OCI-LY7 (cell line): ENCODE measurements at regions not wholly inside any gene's neighbourhood (a gene's known extent, or its start where the extent isn't known, plus 50 kb on each side); places are given as distances from the start of the nearest gene placed in this dataset.

Experiments
- BruUV-seq: library from RNA; stranded (reverse); fragments of 400-500 nt; replicated peaks from 2 replicates; lab custom pipeline; 2021; lab: Mats Ljungman, UMichigan
- CTCF ChIA-PET: fragments of 300-600 bp; sonication (Branson Sonifier 250); formaldehyde crosslinking; loops from one replicate; lab custom pipeline; 2022; ENCODE audit warnings: antibody characterized with exemption; ENCODE audit not compliant: unreplicated experiment; lab: Charles Lee
- POLR2A ChIA-PET: fragments of 300-600 bp; sonication (Branson Sonifier 250); formaldehyde crosslinking; loops from one replicate; lab custom pipeline; 2022; ENCODE audit warnings: antibody characterized with exemption; lab: Charles Lee
- DNase-seq: peaks from one replicate; pipeline ENCODE4 v3.0.0-alpha.2; 2015; ENCODE audit warnings: low spot score
- H2AFZ ChIP-seq: fragments of 200-600 bp; sonication (generic), shearing (Covaris generic); 2 replicates; pipeline ENCODE4 v1.6.1; 2014; ENCODE audit warnings: mild to moderate bottlenecking, antibody characterized with exemption, low read length, moderate library complexity
- H3K27ac ChIP-seq: fragments of 200-600 bp; sonication (generic); 2 replicates; pipeline ENCODE4 v1.5.1; 2014; ENCODE audit warnings: mixed run types, low read depth, mild to moderate bottlenecking, moderate library complexity, low read length, inconsistent platforms; ENCODE audit not compliant: poor library complexity, severe bottlenecking
- H3K36me3 ChIP-seq: fragments of 200-600 bp; sonication (generic); 2 replicates; pipeline ENCODE4 v1.6.1; 2014; ENCODE audit warnings: mild to moderate bottlenecking, antibody characterized with exemption, low read length, moderate library complexity, mixed read lengths; ENCODE audit not compliant: insufficient read depth
- H3K4me1 ChIP-seq: fragments of 200-600 bp; sonication (generic); 2 replicates; pipeline ENCODE4 v1.5.1; 2014; ENCODE audit warnings: mild to moderate bottlenecking, low read length; ENCODE audit not compliant: insufficient read depth, poor library complexity, severe bottlenecking
- H3K4me2 ChIP-seq: fragments of 200-600 bp; sonication (generic); 2 replicates; pipeline ENCODE4 v1.6.1; 2014; ENCODE audit warnings: mild to moderate bottlenecking, low read length
- H3K4me3 ChIP-seq: fragments of 200-600 bp; sonication (generic); 2 replicates; pipeline ENCODE4 v1.5.1; 2014; ENCODE audit warnings: mild to moderate bottlenecking, low read depth, low read length; ENCODE audit not compliant: poor library complexity, severe bottlenecking
- H3K79me2 ChIP-seq: fragments of 200-600 bp; sonication (generic); 2 replicates; pipeline ENCODE4 v1.6.1; 2016; ENCODE audit warnings: low read depth, mild to moderate bottlenecking, low read length, moderate library complexity, mixed read lengths; ENCODE audit not compliant: insufficient read depth
- H3K9me2 ChIP-seq: fragments of 200-600 bp; sonication (generic); 2 replicates; pipeline ENCODE4 v1.6.1; 2016; ENCODE audit warnings: mild to moderate bottlenecking, low read length, mixed read lengths; ENCODE audit not compliant: insufficient read depth
- H3K9me3 ChIP-seq: fragments of 200-600 bp; sonication (generic); 2 replicates; pipeline ENCODE4 v1.6.1; 2014; ENCODE audit warnings: mild to moderate bottlenecking, mixed run types, low read length, mixed read lengths
- H4K20me1 ChIP-seq: fragments of 200-600 bp; sonication (generic); 2 replicates; pipeline ENCODE4 v1.6.1; 2014; ENCODE audit warnings: mild to moderate bottlenecking, antibody characterized with exemption, low read length, moderate library complexity, mixed read lengths; ENCODE audit not compliant: insufficient read depth
- CTCF ChIP-seq: fragments of 200-600 bp; sonication (generic); conservative IDR thresholded peaks from 2 replicates; pipeline ENCODE4 v1.5.1; 2014; ENCODE audit warnings: mild to moderate bottlenecking, antibody characterized with exemption, low read length, moderate library complexity, mixed read lengths
- EZH2phosphoT487 ChIP-seq: fragments of 200-600 bp; sonication (generic); IDR thresholded peaks from 2 replicates; pipeline ENCODE4 v1.6.1; 2018; ENCODE audit warnings: low read depth, borderline replicate concordance, mild to moderate bottlenecking, mixed run types, antibody characterized with exemption, low read length, moderate library complexity, mixed read lengths
- intact Hi-C: fragments of 100-400 bp; cut with micrococcal nuclease; formaldehyde crosslinking; loops from one replicate; pipeline ENCODE4 v1.10.0; 2022; ENCODE audit not compliant: unreplicated experiment

- Histone ChIP-seq H4K20me1 (no peaks in the 10 kb centered on the region), H3K9me2 (no peaks in the 10 kb centered on the region), H3K36me3 (peaks cover 22% of the 10 kb centered on the region), H3K27ac (peak overlapping the region; percentile 99), H3K4me1 (peaks cover 86% of the 10 kb centered on the region), H2AFZ (peak overlapping the region; percentile 78; the same call in 1 of the 2 replicates), H3K4me2 (peak overlapping the region; percentile 70), H3K4me3 (peak overlapping the region; percentile 27), H3K9me3 (peaks cover 29% of the 10 kb centered on the region), H3K79me2 (no peaks in the 10 kb centered on the region)
- ChIA-PET POLR2A (interaction anchor here (0.6 to 11.4 kb wide), 19 partner anchors 9 to 168 kb away, joined by 3 to 122 read pairs (median 5); no protein-coding TSS in a partner anchor), CTCF (interaction anchor here (1.6 kb wide), 1 partner anchor 78 kb away, joined by 7 read pairs; no protein-coding TSS in a partner anchor)
- no TSS peak for BruUV-seq
- intact Hi-C loops, result loop anchor here (1.0 to 10.0 kb wide), 2 partner anchors 95 to 208 kb away; partner anchors contain the start of gene BOD1
- TF ChIP-seq EZH2phosphoT487 (no peak), CTCF (no peak)
- peak; percentile 44 for DNase-seq
Observed at GRCh38 chr5:173823274-173823644, 64.9 kb upstream of the CPEB4 start.

GRCh38 chr5:173823721-173824567 is 64.2 kb upstream of the CPEB4 start:
- Histone ChIP-seq H2AFZ (peak overlapping the region; percentile 78), H3K9me3 (peaks cover 28% of the 10 kb centered on the region; the same call in 1 of the 2 replicates), H3K4me1 (peaks cover 84% of the 10 kb centered on the region), H3K4me3 (peak overlapping the region; percentile 27), H3K4me2 (peak overlapping the region; percentile 70), H3K9me2 (no peaks in the 10 kb centered on the region), H3K36me3 (peaks cover 27% of the 10 kb centered on the region), H3K27ac (peak overlapping the region; percentile 99), H4K20me1 (no peaks in the 10 kb centered on the region), H3K79me2 (no peaks in the 10 kb centered on the region)
- no TSS peak for BruUV-seq
- ChIA-PET POLR2A (interaction anchor here (0.6 to 11.4 kb wide), 24 partner anchors 9 to 1453 kb away, joined by 3 to 122 read pairs (median 3); no protein-coding TSS in a partner anchor), CTCF (interaction anchor here (1.1 kb wide), 2 partner anchors 37 to 67 kb away, joined by 3 read pairs; no protein-coding TSS in a partner anchor)
- DNase-seq, result no peak
- intact Hi-C loops, result loop anchor here (1.0 to 10.0 kb wide), 2 partner anchors 94 to 209 kb away; partner anchors contain the start of gene BOD1
- no peak for TF ChIP-seq CTCF
